A204.1 (cell line): ENCODE measurements at regions not wholly inside any gene's neighbourhood (a gene's known extent, or its start where the extent isn't known, plus 50 kb on each side); places are given as distances from the start of the nearest gene placed in this dataset.
"Not testable (repeated sequence)": the region's sequence is repeated elsewhere in the genome, so short reads cannot be mapped to it uniquely, and the experiment has no call there.

ENCODE experiments used
- FAIRE-seq: peaks from 2 replicates; lab custom pipeline; 2012; peaks lifted over from hg19 to GRCh38; lab: Jason Lieb, UNC

GRCh38 chr13:78137404-78138142 lies 218.9 kb upstream of the EDNRB start:
- peak; percentile 72 for FAIRE-seq

GRCh38 chr13:78136966-78137365 lies 218.3 kb upstream of the EDNRB start:
- no peak for FAIRE-seq

GRCh38 chr13:78133511-78133910 lies 214.9 kb upstream of the EDNRB start:
- no peak for FAIRE-seq

GRCh38 chr13:78131811-78132210 lies 213.2 kb upstream of the EDNRB start:
- peak; percentile 25 for FAIRE-seq

- FAIRE-seq: no peak
These were observed 212.7 kb upstream of the EDNRB start for GRCh38 chr13:78131346-78131745.

- FAIRE-seq: no peak
These were observed 211.2 kb upstream of the EDNRB start for GRCh38 chr13:78129823-78130222.

- no peak for FAIRE-seq
These were observed 210.7 kb upstream of the EDNRB start for GRCh38 chr13:78129359-78129758.

- FAIRE-seq: peak; percentile 92
These were observed 203.1 kb upstream of the EDNRB start for GRCh38 chr13:78121459-78122348.

GRCh38 chr13:78121001-78121400 lies 202.4 kb upstream of the EDNRB start:
- no peak for FAIRE-seq

- FAIRE-seq: not testable (repeated sequence)
These were observed 201.5 kb upstream of the EDNRB start for GRCh38 chr13:78120144-78120543.

- FAIRE-seq: not testable (repeated sequence)
These were observed 198.4 kb upstream of the EDNRB start for GRCh38 chr13:78117070-78117469.

- no peak for FAIRE-seq
These were observed 187.0 kb upstream of the EDNRB start for GRCh38 chr13:78105656-78106055.

GRCh38 chr13:78103936-78104335 lies 185.3 kb upstream of the EDNRB start:
- no peak for FAIRE-seq

- no peak for FAIRE-seq
These were observed 184.1 kb upstream of the EDNRB start for GRCh38 chr13:78102741-78103140.

GRCh38 chr13:78102121-78102677 lies 183.6 kb upstream of the EDNRB start:
- FAIRE-seq: no peak

GRCh38 chr13:78100486-78100885 lies 181.9 kb upstream of the EDNRB start:
- FAIRE-seq: no peak

GRCh38 chr13:78098249-78098648 lies 179.6 kb upstream of the EDNRB start:
- no peak for FAIRE-seq

GRCh38 chr13:78096221-78096620 lies 177.6 kb upstream of the EDNRB start:
- FAIRE-seq: no peak

- no peak for FAIRE-seq
These were observed 169.5 kb upstream of the EDNRB start for GRCh38 chr13:78087966-78088678.

- no peak for FAIRE-seq
These were observed 167.0 kb upstream of the EDNRB start for GRCh38 chr13:78085434-78086225.

- no peak for FAIRE-seq
These were observed 165.8 kb upstream of the EDNRB start for GRCh38 chr13:78084401-78084800.

GRCh38 chr13:78078168-78078567 lies 159.5 kb upstream of the EDNRB start:
- no peak for FAIRE-seq
